HepG2 (cell line): ENCODE measurements at regions not wholly inside any gene's neighbourhood (a gene's known extent, or its start where the extent isn't known, plus 50 kb on each side); places are given as distances from the start of the nearest gene placed in this dataset.

Source experiments
- ATAC-seq: fragments of 200-7000 bp; cut with Tn5 transposase; 3 replicates; pipeline ENCODE4 v1.9.1; 2020; ENCODE audit warnings: mild to moderate bottlenecking, moderate library complexity
- BruUV-seq: library from RNA; stranded (reverse); fragments of 400-500 nt; replicated peaks from 2 replicates; lab custom pipeline; 2021; lab: Mats Ljungman, UMichigan
- CTCF ChIA-PET: fragments of 300-600 bp; formaldehyde crosslinking; extraction: SDS; loops from one replicate; lab custom pipeline; 2021; ENCODE audit warnings: low total read pairs, inconsistent platforms, low intra/inter-chr PET ratio; lab: Yijun Ruan, JAX
- POLR2A ChIA-PET: fragments of 350-600 bp; sonication (Branson Sonifier 250); formaldehyde crosslinking; loops from one replicate; lab custom pipeline; 2020; ENCODE audit warnings: antibody characterized with exemption, inconsistent platforms; lab: Yijun Ruan, JAX
- DNase-seq: peaks from one replicate; pipeline ENCODE4 v3.0.0-alpha.2; 2015; ENCODE audit warnings: low spot score
- FAIRE-seq: peaks from 3 replicates; lab custom pipeline; 2011; peaks lifted over from hg19 to GRCh38; lab: Jason Lieb, UNC
- H2AFZ ChIP-seq: one replicate; pipeline ENCODE4 v1.6.1; 2011; ENCODE audit warnings: low read length, inconsistent platforms
- H3K27ac ChIP-seq: fragments of 300-600 bp; 3 replicates; pipeline ENCODE4 v1.8.0; 2011; ENCODE audit warnings: mixed run types, mild to moderate bottlenecking, mixed read lengths, low read length, inconsistent platforms; ENCODE audit not compliant: insufficient read depth; ENCODE audit errors: extremely low read length
- H3K27me3 ChIP-seq, 2 experiments: fragments of 200-600 bp in 1 of 2; 2 replicates in 1 of 2; 3 replicates in 1 of 2; pipeline versions ENCODE4 v1.6.0 to v1.8.0; 2011; ENCODE audit warnings: low read length in 2 of 2, mild to moderate bottlenecking in 2 of 2, moderate library complexity in 2 of 2, inconsistent platforms in 1 of 2; ENCODE audit not compliant: insufficient read depth in 2 of 2, control insufficient read depth in 1 of 2
- H3K36me3 ChIP-seq, 2 experiments: fragments of 200-600 bp in 1 of 2; replicated peaks in 1 of 2; 2 replicates in 1 of 2; 3 replicates in 1 of 2; pipeline versions ENCODE4 v1.5.1 to v1.8.0; 2011; ENCODE audit warnings: low read length in 2 of 2, inconsistent platforms in 1 of 2; ENCODE audit not compliant: insufficient read depth in 2 of 2, control insufficient read depth in 1 of 2
- H3K4me1 ChIP-seq: 2 replicates; pipeline ENCODE4 v1.5.1; 2012; ENCODE audit warnings: low read length, inconsistent platforms; ENCODE audit not compliant: insufficient read depth
- H3K4me2 ChIP-seq: 2 replicates; pipeline ENCODE4 v1.6.0; 2011; ENCODE audit warnings: low read depth, low read length, inconsistent platforms
- H3K4me3 ChIP-seq, 3 experiments: fragments of 200-600 bp in 1 of 3; sonication (generic), shearing (Covaris generic) in 1 of 3; replicated peaks in 1 of 3; 2 replicates each; pipeline ENCODE4 v1.5.1; 2011 to 2016; ENCODE audit warnings: low read length in 3 of 3, inconsistent platforms in 2 of 3, low read depth in 2 of 3, mild to moderate bottlenecking in 2 of 3, control low read depth in 1 of 3, mixed read lengths in 1 of 3; ENCODE audit not compliant: insufficient read depth in 1 of 3
- H3K79me2 ChIP-seq: one replicate; pipeline ENCODE4 v1.6.1; 2011; ENCODE audit warnings: low read length, inconsistent platforms; ENCODE audit not compliant: insufficient read depth
- H3K9ac ChIP-seq: 2 replicates; pipeline ENCODE4 v1.6.0; 2011; ENCODE audit warnings: mild to moderate bottlenecking, low read depth, low read length, inconsistent platforms; ENCODE audit not compliant: insufficient read depth
- H3K9me3 ChIP-seq: 2 replicates; pipeline ENCODE4 v1.5.1; 2012; ENCODE audit warnings: mild to moderate bottlenecking, low read length
- H4K20me1 ChIP-seq: 2 replicates; pipeline ENCODE4 v1.6.0; 2011; ENCODE audit warnings: inconsistent platforms, mild to moderate bottlenecking, low read length, moderate library complexity; ENCODE audit not compliant: insufficient read depth
- BRCA1 ChIP-seq: sonication (generic); formaldehyde crosslinking; IDR thresholded peaks from 2 replicates; pipeline ENCODE4 v1.4.0; 2020; ENCODE audit warnings: missing genetic modification reagents
- CHD4 ChIP-seq: fragments of 200-600 bp; sonication (generic); IDR thresholded peaks from 2 replicates; pipeline ENCODE4 v1.7.0; 2017; ENCODE audit warnings: mild to moderate bottlenecking, low read length, borderline replicate concordance
- FOXP1 ChIP-seq, 2 experiments: fragments of 450-650 bp in 1 of 2; IDR thresholded peaks; 2 replicates each; pipeline ENCODE4 v1.6.1; 2017 to 2018; ENCODE audit warnings: antibody characterized with exemption in 1 of 2
- NR2F6 ChIP-seq, 2 experiments: IDR thresholded peaks; 2 replicates each; pipeline ENCODE4 v1.6.1; 2016; ENCODE audit warnings: antibody characterized with exemption in 1 of 2, mild to moderate bottlenecking in 1 of 2
- RFX5 ChIP-seq: IDR thresholded peaks from 2 replicates; pipeline ENCODE4 v1.6.1; 2011; ENCODE audit warnings: low read depth, low read length, improper control_type of control experiment
- SRY ChIP-seq: sonication (generic); formaldehyde crosslinking; IDR thresholded peaks from 2 replicates; pipeline ENCODE4 v1.8.0; 2022; ENCODE audit warnings: mild to moderate bottlenecking, missing genetic modification reagents
- U2AF2 ChIP-seq: fragments of 200-400 bp; formaldehyde crosslinking; IDR thresholded peaks from 2 replicates; pipeline ENCODE4 v1.6.1; 2017; ENCODE audit warnings: low read depth, mild to moderate bottlenecking, low read length
- ZNF230 ChIP-seq: sonication (generic); formaldehyde crosslinking; IDR thresholded peaks from 2 replicates; pipeline ENCODE4 v1.4.0; 2020; ENCODE audit warnings: mild to moderate bottlenecking, missing genetic modification reagents
- ZNF253 ChIP-seq: sonication (generic); formaldehyde crosslinking; IDR thresholded peaks from 2 replicates; pipeline ENCODE4 v1.8.0; 2022; ENCODE audit warnings: mild to moderate bottlenecking, missing genetic modification reagents, borderline replicate concordance
- ZNF451 ChIP-seq: sonication (generic); formaldehyde crosslinking; IDR thresholded peaks from 2 replicates; pipeline ENCODE4 v1.5.0; 2020; ENCODE audit warnings: mild to moderate bottlenecking, missing genetic modification reagents
- ZNF772 ChIP-seq: sonication (generic); formaldehyde crosslinking; IDR thresholded peaks from 2 replicates; pipeline ENCODE4 v1.5.0; 2020; ENCODE audit warnings: mild to moderate bottlenecking, missing genetic modification reagents
- ZNF775 ChIP-seq: sonication (generic); formaldehyde crosslinking; IDR thresholded peaks from 2 replicates; pipeline ENCODE4 v1.4.0; 2020; ENCODE audit warnings: missing genetic modification reagents, mild to moderate bottlenecking, moderate library complexity, borderline replicate concordance
- WGBS: methylation state at CpG from one replicate; pipeline ENCODE4 v1.1.6; 2017; ENCODE audit warnings: low lambda C conversion rate; 5-methylcytosine and 5-hydroxymethylcytosine counted together
- in situ Hi-C: cut with HindIII; loops from 2 replicates; pipeline ENCODE4 v1.10.0; 2017; ENCODE audit warnings: low pct_unique_long_range_greater_than_20kb; ENCODE audit not compliant: extremely low pct_ligation_motif_present
- intact Hi-C: fragments of 100-400 bp; cut with micrococcal nuclease; formaldehyde crosslinking; loops from one replicate; pipeline ENCODE4 v1.10.0; 2022; ENCODE audit not compliant: unreplicated experiment
- TF ChIP-seq, protein P1 (sequence below): sonication (generic); formaldehyde crosslinking; IDR thresholded peaks from 2 replicates; pipeline ENCODE4 v1.5.0; 2020; ENCODE audit warnings: missing genetic modification reagents
- TF ChIP-seq, protein P2 (sequence below): sonication (generic); formaldehyde crosslinking; IDR thresholded peaks from 2 replicates; pipeline ENCODE4 v1.8.0; 2022; ENCODE audit warnings: missing genetic modification reagents, mild to moderate bottlenecking, borderline replicate concordance
- TF ChIP-seq, protein P3 (sequence below): sonication (generic); formaldehyde crosslinking; IDR thresholded peaks from 2 replicates; pipeline ENCODE4 v1.8.1; 2023; ENCODE audit warnings: missing genetic modification reagents, mild to moderate bottlenecking, borderline replicate concordance
- TF ChIP-seq, protein P4 (sequence below): sonication (generic); formaldehyde crosslinking; IDR thresholded peaks from 2 replicates; pipeline ENCODE4 v1.4.0; 2020; ENCODE audit warnings: missing genetic modification reagents

DNA sequence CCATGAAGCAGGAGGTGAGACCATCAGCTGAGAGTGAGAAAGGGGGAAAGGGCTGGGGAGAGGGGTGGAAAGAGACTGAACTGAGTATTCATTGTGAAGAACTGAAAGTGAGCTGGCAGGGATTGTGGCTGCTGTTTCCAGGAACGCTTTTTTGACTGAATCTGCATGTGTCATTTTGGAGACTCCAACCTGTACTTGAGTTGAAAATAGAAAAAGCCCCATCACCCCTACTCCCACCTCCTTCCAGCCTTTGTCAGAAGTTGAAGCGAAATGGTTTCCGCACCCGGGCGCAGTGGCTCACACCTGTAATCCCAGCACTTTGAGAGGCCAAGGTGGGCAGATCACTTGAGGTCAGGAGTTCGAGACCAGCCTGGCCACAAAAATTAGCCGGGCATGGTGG, 128.0 kb upstream of the GPR12 start:
- no peak for DNase-seq
- intact Hi-C loops, result no loop called here
- H4K20me1 ChIP-seq, result no peaks in the 10 kb centered on the region
- peaks cover 14% of the 10 kb centered on the region; the same call in 1 of the 2 replicates for H3K9me3 ChIP-seq
- no peak overlapping the region for H3K4me2 ChIP-seq
- no peak for FAIRE-seq
- BruUV-seq, result no TSS peak
- peaks cover 0 to 5% of the 10 kb centered on the region in 2 experiments; a peak in 1 of 5 replicates for H3K27me3 ChIP-seq
- no peak for ATAC-seq
- H3K9ac ChIP-seq, result no peak overlapping the region
- no peak overlapping the region for H2AFZ ChIP-seq
- CTCF ChIA-PET, result no interaction called here
- no peaks in the 10 kb centered on the region for H3K4me1 ChIP-seq
- 42% methylated on average over 7 of the region's 7 CpGs for WGBS
- H3K4me3 ChIP-seq, result no peak overlapping the region
- TF ChIP-seq U2AF2 (no peak), ZNF775 (CRISPR knock-in tag) (no peak), SRY (CRISPR knock-in tag) (no peak), ZNF230 (no peak), NR2F6 (IDR thresholded peaks at IDR 0.05) (no peak), NR2F6 (CRISPR knock-in tag; IDR thresholded peaks at IDR 0.05) (no peak), ZNF772 (no peak), BRCA1 (CRISPR knock-in tag) (no peak), ZNF451 (no peak), CHD4 (no peak), RFX5 (no peak), ZNF253 (CRISPR knock-in tag) (no peak), FOXP1 (IDR thresholded peaks at IDR 0.05) (no peak), FOXP1 (CRISPR knock-in tag; IDR thresholded peaks at IDR 0.05) (no peak)
- TF ChIP-seq, protein P1, sequence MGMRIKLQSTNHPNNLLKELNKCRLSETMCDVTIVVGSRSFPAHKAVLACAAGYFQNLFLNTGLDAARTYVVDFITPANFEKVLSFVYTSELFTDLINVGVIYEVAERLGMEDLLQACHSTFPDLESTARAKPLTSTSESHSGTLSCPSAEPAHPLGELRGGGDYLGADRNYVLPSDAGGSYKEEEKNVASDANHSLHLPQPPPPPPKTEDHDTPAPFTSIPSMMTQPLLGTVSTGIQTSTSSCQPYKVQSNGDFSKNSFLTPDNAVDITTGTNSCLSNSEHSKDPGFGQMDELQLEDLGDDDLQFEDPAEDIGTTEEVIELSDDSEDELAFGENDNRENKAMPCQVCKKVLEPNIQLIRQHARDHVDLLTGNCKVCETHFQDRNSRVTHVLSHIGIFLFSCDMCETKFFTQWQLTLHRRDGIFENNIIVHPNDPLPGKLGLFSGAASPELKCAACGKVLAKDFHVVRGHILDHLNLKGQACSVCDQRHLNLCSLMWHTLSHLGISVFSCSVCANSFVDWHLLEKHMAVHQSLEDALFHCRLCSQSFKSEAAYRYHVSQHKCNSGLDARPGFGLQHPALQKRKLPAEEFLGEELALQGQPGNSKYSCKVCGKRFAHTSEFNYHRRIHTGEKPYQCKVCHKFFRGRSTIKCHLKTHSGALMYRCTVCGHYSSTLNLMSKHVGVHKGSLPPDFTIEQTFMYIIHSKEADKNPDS (CRISPR knock-in tag), result no peak
- TF ChIP-seq, protein P2, sequence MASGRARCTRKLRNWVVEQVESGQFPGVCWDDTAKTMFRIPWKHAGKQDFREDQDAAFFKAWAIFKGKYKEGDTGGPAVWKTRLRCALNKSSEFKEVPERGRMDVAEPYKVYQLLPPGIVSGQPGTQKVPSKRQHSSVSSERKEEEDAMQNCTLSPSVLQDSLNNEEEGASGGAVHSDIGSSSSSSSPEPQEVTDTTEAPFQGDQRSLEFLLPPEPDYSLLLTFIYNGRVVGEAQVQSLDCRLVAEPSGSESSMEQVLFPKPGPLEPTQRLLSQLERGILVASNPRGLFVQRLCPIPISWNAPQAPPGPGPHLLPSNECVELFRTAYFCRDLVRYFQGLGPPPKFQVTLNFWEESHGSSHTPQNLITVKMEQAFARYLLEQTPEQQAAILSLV (CRISPR knock-in tag), result no peak
- TF ChIP-seq, protein P3, sequence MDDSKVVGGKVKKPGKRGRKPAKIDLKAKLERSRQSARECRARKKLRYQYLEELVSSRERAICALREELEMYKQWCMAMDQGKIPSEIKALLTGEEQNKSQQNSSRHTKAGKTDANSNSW, result no peak
- TF ChIP-seq, protein P4, sequence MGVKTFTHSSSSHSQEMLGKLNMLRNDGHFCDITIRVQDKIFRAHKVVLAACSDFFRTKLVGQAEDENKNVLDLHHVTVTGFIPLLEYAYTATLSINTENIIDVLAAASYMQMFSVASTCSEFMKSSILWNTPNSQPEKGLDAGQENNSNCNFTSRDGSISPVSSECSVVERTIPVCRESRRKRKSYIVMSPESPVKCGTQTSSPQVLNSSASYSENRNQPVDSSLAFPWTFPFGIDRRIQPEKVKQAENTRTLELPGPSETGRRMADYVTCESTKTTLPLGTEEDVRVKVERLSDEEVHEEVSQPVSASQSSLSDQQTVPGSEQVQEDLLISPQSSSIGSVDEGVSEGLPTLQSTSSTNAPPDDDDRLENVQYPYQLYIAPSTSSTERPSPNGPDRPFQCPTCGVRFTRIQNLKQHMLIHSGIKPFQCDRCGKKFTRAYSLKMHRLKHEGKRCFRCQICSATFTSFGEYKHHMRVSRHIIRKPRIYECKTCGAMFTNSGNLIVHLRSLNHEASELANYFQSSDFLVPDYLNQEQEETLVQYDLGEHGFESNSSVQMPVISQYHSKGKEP (CRISPR knock-in tag), result no peak
- TF ChIP-seq, all 625 proteins: peak for 0
- Histone ChIP-seq H3K36me3 (no peaks in the 10 kb centered on the region), H3K27ac (no peak overlapping the region), H3K79me2 (no peaks in the 10 kb centered on the region)
- POLR2A ChIA-PET, result no interaction called here
- in situ Hi-C loops, result no loop called here
